Activated CD4-positive, alpha-beta T cell treated with anti-CD3 and anti-CD28 coated beads for 36 hours (primary cell): ENCODE measurements at regions not wholly inside any gene's neighbourhood (a gene's known extent, or its start where the extent isn't known, plus 50 kb on each side); places are given as distances from the start of the nearest gene placed in this dataset.

Experiments
- ATAC-seq: fragments of 200-7000 bp; cut with Tn5 transposase; one replicate; pipeline ENCODE4 v1.10.0; 2021; ENCODE audit warnings: mild to moderate bottlenecking, moderate library complexity
- CTCF ChIA-PET: fragments of 350-600 bp; sonication (Branson Sonifier 250); formaldehyde crosslinking; loops from one replicate; lab custom pipeline; 2021; ENCODE audit warnings: antibody characterized with exemption; lab: Charles Lee
- POLR2A ChIA-PET: fragments of 350-600 bp; sonication (Branson Sonifier 250); formaldehyde crosslinking; loops from one replicate; lab custom pipeline; 2021; ENCODE audit warnings: antibody characterized with exemption, inconsistent platforms; lab: Charles Lee
- DNase-seq: peaks from one replicate; pipeline ENCODE4 v3.0.0-alpha.2; 2020
- H3K27ac Mint-ChIP-seq: one replicate; pipeline ENCODE4 v1.8.0; 2021; ENCODE audit warnings: mixed read lengths
- H3K27me3 Mint-ChIP-seq: one replicate; pipeline ENCODE4 v1.8.0; 2021; ENCODE audit warnings: mixed read lengths
- H3K36me3 Mint-ChIP-seq: one replicate; pipeline ENCODE4 v1.8.0; 2021; ENCODE audit warnings: low read depth, mixed read lengths
- H3K4me1 Mint-ChIP-seq: one replicate; pipeline ENCODE4 v1.8.0; 2021; ENCODE audit warnings: mixed read lengths
- H3K4me3 Mint-ChIP-seq: one replicate; pipeline ENCODE4 v1.8.0; 2021; ENCODE audit warnings: mild to moderate bottlenecking, moderate library complexity, mixed read lengths
- H3K9me3 Mint-ChIP-seq: one replicate; pipeline ENCODE4 v1.8.0; 2021; ENCODE audit warnings: low read depth, mixed read lengths
- intact Hi-C, 2 experiments: fragments of 100-400 bp; cut with DNase I in 1 of 2; cut with micrococcal nuclease in 1 of 2; formaldehyde crosslinking; loops; one replicate each; pipeline versions ENCODE4 v1.14.2 to v1.15.1; 2022 to 2024; cut with DNase I, micrococcal nuclease

DNA sequence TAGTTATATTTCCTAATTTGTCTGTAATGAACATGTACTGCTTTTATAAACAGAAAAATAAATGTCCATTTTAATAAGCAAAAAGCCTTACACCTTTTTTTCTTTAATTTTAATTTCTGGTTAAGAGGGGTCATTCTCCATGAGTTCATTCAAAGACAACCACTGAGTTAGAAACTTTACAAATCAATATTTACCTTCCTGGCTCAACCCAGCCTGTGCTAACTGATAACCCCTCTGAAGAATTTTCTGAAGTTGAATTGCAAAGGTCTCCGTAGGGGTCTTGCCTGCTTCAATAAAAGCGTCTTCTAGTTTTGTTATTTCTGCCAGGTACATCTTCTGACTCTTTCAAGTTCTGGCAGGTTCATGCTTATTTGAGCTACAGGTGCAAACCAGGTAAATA, 440.4 kb upstream of the SALL1 start:
- intact Hi-C loops, result no loop called here
- peaks cover 2% of the 10 kb centered on the region for H3K9me3 Mint-ChIP-seq
- H3K4me3 Mint-ChIP-seq, result no peak overlapping the region
- no peak for DNase-seq
- no peak for ATAC-seq
- no peak overlapping the region for H3K27ac Mint-ChIP-seq
- no peaks in the 10 kb centered on the region for H3K36me3 Mint-ChIP-seq
- CTCF ChIA-PET, result interaction anchor here (0.6 kb wide), 1 partner anchor 409 kb away, joined by 3 read pairs; no protein-coding TSS in a partner anchor
- no peaks in the 10 kb centered on the region for H3K4me1 Mint-ChIP-seq
- no peaks in the 10 kb centered on the region for H3K27me3 Mint-ChIP-seq
- POLR2A ChIA-PET, result no interaction called here

DNA sequence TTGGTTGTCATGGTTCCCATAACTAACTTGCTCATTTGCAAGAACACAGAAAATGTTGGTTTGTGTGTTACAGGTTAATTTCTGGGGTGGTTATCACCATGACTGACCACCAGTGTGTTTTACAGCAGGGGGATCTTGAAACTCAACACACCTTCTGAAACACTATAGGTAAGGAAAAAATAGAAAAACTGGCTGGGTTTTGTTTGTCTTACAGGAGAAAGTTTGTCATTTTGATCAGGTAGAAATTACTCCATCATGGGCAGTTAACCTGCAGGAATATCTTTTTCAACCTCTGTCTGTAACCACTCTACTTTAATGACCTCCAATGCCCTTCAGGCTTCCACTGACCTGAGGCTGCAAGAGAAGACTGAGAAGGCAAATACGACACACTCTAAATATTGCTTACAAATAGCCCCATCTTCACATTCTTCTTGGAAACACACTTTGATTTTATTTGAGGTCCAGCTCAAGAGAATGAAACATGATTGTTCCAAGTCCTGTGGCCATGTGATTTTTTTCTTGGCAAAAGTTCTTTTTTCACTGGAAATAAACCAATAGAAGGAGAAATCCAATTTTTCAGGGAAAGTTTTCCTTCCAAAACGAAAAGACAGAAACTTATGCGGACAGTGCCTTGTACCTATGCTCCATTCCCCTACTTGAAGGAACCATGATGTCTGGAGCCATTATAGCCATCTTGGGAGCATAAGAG, 428.7 kb upstream of the SALL1 start:
- ATAC-seq, result no peak
- no peaks in the 10 kb centered on the region for H3K4me1 Mint-ChIP-seq
- POLR2A ChIA-PET, result no interaction called here
- H3K27me3 Mint-ChIP-seq, result no peaks in the 10 kb centered on the region
- CTCF ChIA-PET, result no interaction called here
- no peak overlapping the region for H3K4me3 Mint-ChIP-seq
- H3K36me3 Mint-ChIP-seq, result no peaks in the 10 kb centered on the region
- no peak for DNase-seq
- no peak overlapping the region for H3K27ac Mint-ChIP-seq
- intact Hi-C loops, result no loop called here
- H3K9me3 Mint-ChIP-seq, result peaks cover 9% of the 10 kb centered on the region

DNA sequence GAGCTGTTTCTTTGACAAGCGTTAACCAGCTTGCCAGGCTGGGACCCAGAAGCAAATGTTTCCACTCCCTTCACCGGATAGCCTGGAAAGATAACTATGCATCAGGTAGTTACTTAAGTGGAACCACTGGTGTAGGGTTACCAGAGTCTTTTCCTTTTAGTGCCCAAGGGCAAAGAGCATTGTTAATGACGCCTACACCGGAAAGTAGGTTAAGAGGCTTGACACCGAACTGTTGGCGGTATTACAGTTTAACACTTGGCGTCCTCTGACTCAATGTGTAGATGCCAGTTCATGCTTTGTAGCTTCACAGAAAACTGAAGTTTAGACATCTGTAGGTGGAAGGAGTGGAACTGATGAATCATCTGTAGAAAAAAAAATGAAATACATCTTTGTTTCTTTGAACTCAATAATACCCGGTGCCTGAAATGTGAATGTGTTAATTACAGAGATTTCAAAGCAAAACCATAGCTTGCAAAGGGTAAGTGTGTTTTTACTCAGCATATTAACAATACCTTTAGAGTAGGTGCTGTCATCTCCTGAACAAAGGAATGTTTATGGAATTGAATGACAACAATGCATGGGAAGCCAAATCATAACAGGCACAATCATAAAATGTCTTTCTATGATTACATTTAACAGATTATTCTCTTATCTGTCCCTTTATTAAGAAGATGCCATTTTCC, 426.7 kb upstream of the SALL1 start:
- ATAC-seq, result no peak
- Mint-ChIP-seq H3K4me3 (no peak overlapping the region), H3K9me3 (peaks cover 8% of the 10 kb centered on the region), H3K4me1 (no peaks in the 10 kb centered on the region), H3K27ac (no peak overlapping the region), H3K36me3 (no peaks in the 10 kb centered on the region), H3K27me3 (no peaks in the 10 kb centered on the region)
- no peak for DNase-seq
- CTCF ChIA-PET, result no interaction called here
- POLR2A ChIA-PET, result no interaction called here
- intact Hi-C loops, result no loop called here

DNA sequence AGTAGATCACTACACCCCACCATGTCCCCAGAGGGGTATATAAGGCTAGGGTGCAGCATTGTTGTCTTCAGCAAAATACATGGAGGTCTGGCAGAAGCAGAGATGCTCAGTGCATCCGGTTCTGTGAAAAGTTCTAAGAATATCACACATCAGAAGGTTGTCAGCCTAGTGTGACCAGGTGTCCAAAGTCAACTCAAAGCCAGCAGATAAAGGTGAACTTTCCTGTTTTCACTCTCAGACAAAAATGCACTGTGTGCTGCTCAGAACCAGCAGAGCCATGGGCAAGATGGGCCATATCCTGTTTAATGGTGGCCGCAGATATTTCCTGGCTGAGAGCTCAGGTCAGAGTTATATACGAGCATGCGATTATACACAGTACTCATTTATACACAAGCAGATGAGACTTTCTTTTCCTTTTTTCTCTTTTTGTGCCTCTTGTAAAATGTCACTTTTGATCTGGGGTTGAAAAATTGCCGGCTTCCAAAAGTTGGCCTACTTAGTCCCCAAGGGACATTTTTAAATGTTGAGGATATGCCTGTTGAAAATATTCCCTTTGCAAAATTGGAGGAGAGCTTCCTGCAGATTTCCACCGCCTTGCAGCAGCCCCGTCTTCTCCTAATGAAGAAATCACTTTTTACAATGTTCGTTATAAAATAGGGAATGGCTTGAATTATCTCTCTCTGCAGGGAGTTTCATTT, 425.6 kb upstream of the SALL1 start:
- ChIA-PET CTCF (no interaction called here), POLR2A (interaction anchor here (0.5 kb wide), 1 partner anchor 779 kb away, joined by 3 read pairs; no protein-coding TSS in a partner anchor)
- no peaks in the 10 kb centered on the region for H3K27me3 Mint-ChIP-seq
- ATAC-seq (no peak), DNase-seq (no peak)
- H3K27ac Mint-ChIP-seq, result no peak overlapping the region
- no peaks in the 10 kb centered on the region for H3K36me3 Mint-ChIP-seq
- no peaks in the 10 kb centered on the region for H3K4me1 Mint-ChIP-seq
- intact Hi-C loops, result no loop called here
- no peak overlapping the region for H3K4me3 Mint-ChIP-seq
- peaks cover 7% of the 10 kb centered on the region for H3K9me3 Mint-ChIP-seq

DNA sequence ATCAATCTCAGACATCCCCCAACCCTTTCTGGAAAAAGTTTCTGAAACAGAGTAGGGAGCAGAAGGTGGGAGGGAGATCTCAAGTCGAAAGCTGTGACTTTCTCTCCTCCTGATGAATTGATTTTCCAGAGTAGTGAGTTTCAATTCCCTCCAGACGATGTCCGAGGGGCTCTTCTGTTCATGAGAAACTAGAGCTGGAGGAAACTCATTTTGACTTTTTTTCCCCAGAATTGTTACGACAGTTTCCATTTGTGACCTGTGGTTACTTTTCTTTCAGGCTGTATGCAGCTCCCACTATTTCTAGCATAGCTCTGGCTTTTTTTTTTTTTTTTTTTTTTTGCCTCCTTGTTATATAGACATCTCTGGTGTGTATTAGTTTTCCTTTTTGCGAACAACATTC, 422.1 kb upstream of the SALL1 start:
- no peak for DNase-seq
- H3K4me3 Mint-ChIP-seq, result no peak overlapping the region
- intact Hi-C loops, result no loop called here
- H3K4me1 Mint-ChIP-seq, result no peaks in the 10 kb centered on the region
- H3K27ac Mint-ChIP-seq, result no peak overlapping the region
- no peak for ATAC-seq
- CTCF ChIA-PET, result no interaction called here
- POLR2A ChIA-PET, result no interaction called here
- H3K36me3 Mint-ChIP-seq, result no peaks in the 10 kb centered on the region
- peaks cover 7% of the 10 kb centered on the region for H3K9me3 Mint-ChIP-seq
- no peaks in the 10 kb centered on the region for H3K27me3 Mint-ChIP-seq

DNA sequence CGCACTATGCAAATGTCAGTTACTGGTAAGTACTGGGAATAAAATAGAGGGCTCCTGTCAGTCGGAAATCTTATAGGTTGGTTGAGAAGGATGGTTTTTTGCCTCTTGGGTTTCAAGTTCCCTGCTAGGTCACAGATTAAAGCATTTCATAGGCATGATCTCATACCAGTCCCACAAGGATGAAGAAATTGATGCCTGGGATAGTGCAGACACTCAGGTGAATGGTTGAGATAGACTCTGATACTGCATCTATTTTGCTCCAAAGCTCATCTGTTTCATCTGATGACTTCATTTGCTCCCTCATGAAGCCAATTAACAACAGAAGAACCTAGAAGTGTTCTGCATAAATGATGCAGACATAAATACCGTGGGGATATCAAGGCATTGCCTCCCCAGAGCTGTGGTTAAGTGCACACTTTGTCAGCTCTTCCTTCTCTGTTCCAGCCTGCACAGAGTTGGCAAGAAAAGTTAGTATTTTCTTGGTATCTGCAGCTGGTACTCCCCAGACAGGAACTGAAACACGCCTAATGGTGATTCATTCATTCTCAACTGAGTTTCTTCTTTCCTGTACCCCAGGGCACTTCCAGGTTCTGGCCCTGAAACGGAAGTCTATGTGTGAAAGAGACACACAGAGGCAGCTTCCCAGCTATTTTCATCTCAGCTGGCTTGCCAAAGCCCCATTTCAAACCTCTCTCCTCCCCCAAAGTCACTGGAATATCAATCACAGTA, 418.3 kb upstream of the SALL1 start:
- POLR2A ChIA-PET, result no interaction called here
- Mint-ChIP-seq H3K27me3 (no peaks in the 10 kb centered on the region), H3K4me3 (no peak overlapping the region), H3K36me3 (no peaks in the 10 kb centered on the region), H3K27ac (no peak overlapping the region), H3K9me3 (peaks cover 4% of the 10 kb centered on the region), H3K4me1 (no peaks in the 10 kb centered on the region)
- ATAC-seq, result no peak
- CTCF ChIA-PET, result no interaction called here
- intact Hi-C loops, result no loop called here
- no peak for DNase-seq

DNA sequence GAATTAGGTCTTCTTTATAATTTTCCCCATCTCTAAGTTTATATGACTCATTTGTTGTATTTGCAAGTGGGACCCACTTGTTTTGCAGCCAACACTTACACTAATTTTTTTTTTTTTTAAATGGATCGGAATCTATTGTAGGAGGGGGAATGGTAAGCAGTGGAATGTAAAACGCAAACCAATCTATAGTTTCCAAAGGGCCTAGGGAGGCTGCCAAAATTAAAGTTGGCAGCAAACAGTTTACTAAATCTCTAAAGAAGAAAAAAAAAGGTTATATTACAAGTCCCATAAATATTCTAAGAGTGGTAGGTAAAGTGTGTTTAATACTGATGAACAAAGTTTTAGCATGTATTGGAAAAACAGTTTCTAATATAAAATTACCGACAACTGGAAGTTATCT, 416.8 kb upstream of the SALL1 start:
- H3K4me1 Mint-ChIP-seq, result no peaks in the 10 kb centered on the region
- H3K27ac Mint-ChIP-seq, result no peak overlapping the region
- no peak for ATAC-seq
- no peaks in the 10 kb centered on the region for H3K27me3 Mint-ChIP-seq
- H3K36me3 Mint-ChIP-seq, result no peaks in the 10 kb centered on the region
- no peak for DNase-seq
- ChIA-PET CTCF (no interaction called here), POLR2A (no interaction called here)
- peaks cover 4% of the 10 kb centered on the region for H3K9me3 Mint-ChIP-seq
- no peak overlapping the region for H3K4me3 Mint-ChIP-seq
- intact Hi-C loops, result no loop called here

DNA sequence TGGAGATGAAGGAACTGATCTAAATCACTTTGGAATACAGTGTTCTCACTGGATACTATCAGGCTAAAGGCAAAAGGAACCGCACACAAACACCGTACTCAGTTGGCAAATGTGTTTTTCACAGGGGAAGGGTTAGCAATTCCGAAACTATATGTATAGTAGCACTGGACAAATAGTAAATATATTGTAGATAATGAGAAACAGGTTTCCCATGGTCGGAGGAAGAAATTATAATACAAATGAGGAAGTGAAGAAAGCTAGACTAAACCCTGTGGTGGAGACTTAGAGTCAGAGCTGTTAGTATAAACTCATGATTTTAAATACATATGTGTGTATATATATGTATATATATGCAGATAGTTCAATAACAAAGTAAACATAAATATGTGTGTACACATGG, 414.1 kb upstream of the SALL1 start:
- Mint-ChIP-seq H3K4me1 (no peaks in the 10 kb centered on the region), H3K27me3 (no peaks in the 10 kb centered on the region), H3K27ac (no peak overlapping the region), H3K4me3 (no peak overlapping the region), H3K36me3 (no peaks in the 10 kb centered on the region), H3K9me3 (peaks cover 6% of the 10 kb centered on the region)
- POLR2A ChIA-PET, result no interaction called here
- intact Hi-C loops, result no loop called here
- DNase-seq (no peak), ATAC-seq (no peak)
- CTCF ChIA-PET, result no interaction called here

DNA sequence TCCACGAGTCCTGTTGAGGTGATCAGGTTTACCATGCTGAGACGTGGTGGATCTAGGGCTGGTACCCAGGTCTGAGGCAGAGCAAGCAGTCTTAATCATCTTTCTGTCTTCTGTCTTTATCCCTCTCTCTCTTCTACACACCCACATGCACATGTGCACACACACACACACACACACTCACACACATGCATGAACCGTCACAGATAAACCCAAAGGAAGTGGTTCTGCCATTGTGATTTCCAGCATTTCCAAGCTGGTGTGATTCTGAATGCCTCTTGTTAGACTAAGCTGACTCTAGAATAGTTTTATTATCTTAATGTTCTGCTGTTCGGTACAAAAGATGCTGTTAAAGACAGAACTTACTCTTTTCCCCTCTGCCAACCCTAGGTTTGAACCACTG, 411.8 kb upstream of the SALL1 start:
- Mint-ChIP-seq H3K4me1 (no peaks in the 10 kb centered on the region), H3K4me3 (no peak overlapping the region), H3K9me3 (peaks cover 7% of the 10 kb centered on the region), H3K36me3 (no peaks in the 10 kb centered on the region), H3K27ac (no peak overlapping the region), H3K27me3 (no peaks in the 10 kb centered on the region)
- CTCF ChIA-PET, result no interaction called here
- DNase-seq (no peak), ATAC-seq (no peak)
- POLR2A ChIA-PET, result no interaction called here
- intact Hi-C loops, result no loop called here

DNA sequence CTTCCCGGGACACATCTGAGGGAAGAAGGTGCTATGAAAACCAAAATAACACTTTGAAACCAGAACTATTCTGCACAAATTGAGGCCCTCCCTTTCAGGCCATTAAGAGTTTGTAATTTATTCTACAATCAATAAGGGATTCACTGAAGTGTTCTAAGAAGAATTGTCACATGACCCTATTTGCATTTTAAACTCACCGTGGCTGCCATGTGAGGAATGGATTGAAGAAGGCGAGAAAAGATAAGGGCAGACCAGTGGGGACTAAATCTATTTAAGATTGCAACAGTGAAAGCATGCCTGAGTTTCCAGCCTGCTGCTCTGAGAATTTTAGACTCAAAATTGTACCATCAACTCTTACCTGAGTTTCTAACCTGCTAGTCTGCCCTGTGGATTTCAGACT, 408.8 kb upstream of the SALL1 start:
- no peaks in the 10 kb centered on the region for H3K36me3 Mint-ChIP-seq
- no peaks in the 10 kb centered on the region for H3K27me3 Mint-ChIP-seq
- ChIA-PET POLR2A (no interaction called here), CTCF (no interaction called here)
- H3K4me1 Mint-ChIP-seq, result no peaks in the 10 kb centered on the region
- no peak overlapping the region for H3K4me3 Mint-ChIP-seq
- no peak overlapping the region for H3K27ac Mint-ChIP-seq
- intact Hi-C loops, result loop anchor here in 1 of 2 experiments (2.0 kb wide), 1 partner anchor 59 kb away; no protein-coding TSS in a partner anchor
- ATAC-seq (no peak), DNase-seq (no peak)
- H3K9me3 Mint-ChIP-seq, result peaks cover 11% of the 10 kb centered on the region

DNA sequence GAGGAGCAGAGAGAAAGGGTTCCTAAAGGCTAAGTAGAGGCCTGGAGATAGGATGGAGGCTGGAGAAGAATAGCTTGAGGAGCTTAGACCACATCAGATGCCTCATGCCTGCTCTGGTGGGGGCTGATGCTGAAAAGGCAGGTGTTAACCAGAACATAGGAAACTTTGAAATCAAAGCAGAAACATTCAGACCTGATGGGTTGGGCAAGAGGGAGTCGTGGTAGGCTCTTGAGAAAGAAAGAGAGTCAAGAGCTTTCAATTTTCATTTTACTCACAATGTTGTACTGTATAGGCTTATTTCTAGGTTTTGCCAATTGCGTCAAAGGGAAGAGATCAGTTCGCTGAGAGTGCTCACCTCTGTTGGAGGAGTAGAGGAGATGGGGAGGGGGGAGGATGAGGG, 406.6 kb upstream of the SALL1 start:
- Mint-ChIP-seq H3K27ac (no peak overlapping the region), H3K27me3 (no peaks in the 10 kb centered on the region), H3K4me1 (no peaks in the 10 kb centered on the region), H3K9me3 (peaks cover 7% of the 10 kb centered on the region), H3K36me3 (no peaks in the 10 kb centered on the region), H3K4me3 (no peak overlapping the region)
- intact Hi-C loops, result no loop called here
- POLR2A ChIA-PET, result no interaction called here
- DNase-seq (no peak), ATAC-seq (no peak)
- CTCF ChIA-PET, result no interaction called here
